ENCODE measurements at regions not wholly inside any gene's neighbourhood (a gene's known extent, or its start where the extent isn't known, plus 50 kb on each side); places are given as distances from the start of the nearest gene placed in this dataset.
"Not testable (repeated sequence)": the region's sequence is repeated elsewhere in the genome, so short reads cannot be mapped to it uniquely, and the experiment has no call there.

- Histone ChIP-seq H3K9me2 (replicated peaks; ENCODE audit: insufficient read depth, low read length) (no peaks in the 10 kb centered on the region), H3K4me3 (ENCODE audit: insufficient read depth, low read length, poor library complexity, severe bottlenecking) (no peak overlapping the region), H3K9me3 (ENCODE audit: insufficient read depth, low read length) (no peaks in the 10 kb centered on the region), H3K36me3 (ENCODE audit: low read length) (no peaks in the 10 kb centered on the region), H3K27ac (ENCODE audit: low read depth, low read length) (no peak overlapping the region), H2AFZ (ENCODE audit: low read depth, low read length, severe bottlenecking) (no peak overlapping the region), H3K27me3 (ENCODE audit: low read length) (no peaks in the 10 kb centered on the region), H3K9ac (ENCODE audit: low read length) (no peak overlapping the region), H3K79me2 (ENCODE audit: insufficient read depth, low read length) (no peaks in the 10 kb centered on the region), H3K4me2 (ENCODE audit: low read depth, low read length, poor library complexity, severe bottlenecking) (no peak overlapping the region), H4K20me1 (ENCODE audit: low read depth, low read length) (no peaks in the 10 kb centered on the region), H3F3A (ENCODE audit: insufficient read depth) (no peaks in the 10 kb centered on the region)
- no peak for TF ChIP-seq EZH2phosphoT487 (conservative IDR thresholded peaks at IDR 0.05; ENCODE audit: low read length)
- no peak for TF ChIP-seq CTCF (IDR thresholded peaks at IDR 0.05; ENCODE audit: insufficient read depth, low read length, poor library complexity, severe bottlenecking)
Measured at GRCh38 chr14:53715193-53715721, 241.4 kb downstream of the BMP4 start.

- Histone ChIP-seq H3K9me3 (ENCODE audit: insufficient read depth, low read length) (no peaks in the 10 kb centered on the region), H3K4me2 (ENCODE audit: low read depth, low read length, poor library complexity, severe bottlenecking) (no peak overlapping the region), H2AFZ (ENCODE audit: low read depth, low read length, severe bottlenecking) (no peak overlapping the region), H3K36me3 (ENCODE audit: low read length) (no peaks in the 10 kb centered on the region), H3K27ac (ENCODE audit: low read depth, low read length) (no peak overlapping the region), H3F3A (ENCODE audit: insufficient read depth) (no peaks in the 10 kb centered on the region), H3K4me3 (ENCODE audit: insufficient read depth, low read length, poor library complexity, severe bottlenecking) (no peak overlapping the region), H3K9me2 (replicated peaks; ENCODE audit: insufficient read depth, low read length) (no peaks in the 10 kb centered on the region), H4K20me1 (ENCODE audit: low read depth, low read length) (no peaks in the 10 kb centered on the region), H3K9ac (ENCODE audit: low read length) (no peak overlapping the region), H3K27me3 (ENCODE audit: low read length) (no peaks in the 10 kb centered on the region), H3K79me2 (ENCODE audit: insufficient read depth, low read length) (no peaks in the 10 kb centered on the region)
- TF ChIP-seq EZH2phosphoT487 (conservative IDR thresholded peaks at IDR 0.05; ENCODE audit: low read length) (no peak), CTCF (IDR thresholded peaks at IDR 0.05; ENCODE audit: insufficient read depth, low read length, poor library complexity, severe bottlenecking) (no peak)
Measured at GRCh38 chr14:53714495-53715192, 242.0 kb downstream of the BMP4 start.

- H3K4me2 ChIP-seq (ENCODE audit: low read depth, low read length, poor library complexity, severe bottlenecking); H3K79me2 ChIP-seq (ENCODE audit: insufficient read depth, low read length); H3K27me3 ChIP-seq (ENCODE audit: low read length); H3K4me3 ChIP-seq (ENCODE audit: insufficient read depth, low read length, poor library complexity, severe bottlenecking); H3F3A ChIP-seq (ENCODE audit: insufficient read depth); H4K20me1 ChIP-seq (ENCODE audit: low read depth, low read length); H3K9me2 ChIP-seq (replicated peaks; ENCODE audit: insufficient read depth, low read length); H3K36me3 ChIP-seq (ENCODE audit: low read length); H2AFZ ChIP-seq (ENCODE audit: low read depth, low read length, severe bottlenecking); H3K27ac ChIP-seq (ENCODE audit: low read depth, low read length); H3K9me3 ChIP-seq (ENCODE audit: insufficient read depth, low read length); H3K9ac ChIP-seq (ENCODE audit: low read length): not testable (repeated sequence)
Measured at GRCh38 chr14:53712901-53713300, 243.7 kb downstream of the BMP4 start.

- H3K79me2 ChIP-seq (ENCODE audit: insufficient read depth, low read length): no peaks in the 10 kb centered on the region
- no peaks in the 10 kb centered on the region for H3F3A ChIP-seq (ENCODE audit: insufficient read depth)
- no peak overlapping the region for H3K9ac ChIP-seq (ENCODE audit: low read length)
- H4K20me1 ChIP-seq (ENCODE audit: low read depth, low read length): no peaks in the 10 kb centered on the region
- H3K27ac ChIP-seq (ENCODE audit: low read depth, low read length): no peak overlapping the region
- H2AFZ ChIP-seq (ENCODE audit: low read depth, low read length, severe bottlenecking): no peak overlapping the region
- no peaks in the 10 kb centered on the region for H3K9me3 ChIP-seq (ENCODE audit: insufficient read depth, low read length)
- no peaks in the 10 kb centered on the region for H3K9me2 ChIP-seq (replicated peaks; ENCODE audit: insufficient read depth, low read length)
- H3K4me3 ChIP-seq (ENCODE audit: insufficient read depth, low read length, poor library complexity, severe bottlenecking): no peak overlapping the region
- H3K27me3 ChIP-seq (ENCODE audit: low read length): no peaks in the 10 kb centered on the region
- TF ChIP-seq EZH2phosphoT487 (conservative IDR thresholded peaks at IDR 0.05; ENCODE audit: low read length) (no peak), CTCF (IDR thresholded peaks at IDR 0.05; ENCODE audit: insufficient read depth, low read length, poor library complexity, severe bottlenecking) (no peak)
- H3K4me2 ChIP-seq (ENCODE audit: low read depth, low read length, poor library complexity, severe bottlenecking): no peak overlapping the region
- H3K36me3 ChIP-seq (ENCODE audit: low read length): no peaks in the 10 kb centered on the region
Measured at GRCh38 chr14:53711205-53711604, 245.4 kb downstream of the BMP4 start.

Measured in SU-DHL-6 (cell line).